ENCODE measurements at regions not wholly inside any gene's neighbourhood (a gene's known extent, or its start where the extent isn't known, plus 50 kb on each side); places are given as distances from the start of the nearest gene placed in this dataset.

DNA sequence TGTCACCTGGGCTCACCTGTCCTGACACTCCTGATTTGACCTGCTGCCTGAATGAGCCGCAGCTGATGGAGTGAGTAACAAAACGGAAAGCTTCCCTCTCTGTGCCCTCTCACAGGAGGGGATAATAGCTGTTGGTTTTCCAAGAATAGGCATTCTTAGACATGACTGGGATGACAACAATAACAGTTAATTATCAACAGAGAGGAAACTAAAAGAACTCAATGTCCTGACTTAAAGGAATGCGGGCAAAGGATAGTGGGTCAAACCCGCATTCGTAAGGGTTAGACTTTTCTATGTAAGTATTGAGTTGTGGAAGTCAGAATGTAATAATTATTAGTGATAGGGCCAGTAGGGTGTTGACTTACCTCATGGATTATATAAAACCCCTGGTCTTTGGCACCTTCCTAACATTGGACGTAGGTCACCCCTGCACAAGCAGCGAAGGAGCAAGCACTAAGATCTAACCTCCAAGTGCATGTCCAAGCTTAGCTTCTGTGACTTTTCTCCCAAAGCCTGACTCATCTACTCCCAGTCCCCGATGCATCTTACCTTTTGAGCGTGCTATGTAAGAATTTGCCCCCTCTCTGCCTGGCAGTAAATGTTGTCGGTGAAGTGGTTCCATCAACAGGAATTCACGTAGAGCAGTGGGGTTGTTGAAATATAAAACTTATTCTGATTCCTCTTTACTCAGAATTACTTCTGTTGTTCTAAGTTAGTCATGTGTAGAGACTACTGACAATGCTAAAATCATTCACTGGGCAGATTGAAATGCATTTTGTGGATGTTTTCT lies 442.3 kb downstream of the FGF9 start:
- no CpG with 5 or more reads among the region's 11 CpGs for WGBS, 2 experiments (ENCODE audit: extremely low coverage in 2 of 2, insufficient read length in 1 of 2)
- Histone ChIP-seq H3K4me3 (ENCODE audit: insufficient read depth, low read depth, low read length) (no peak overlapping the region), H3K79me1 (ENCODE audit: low read depth in 1 of 2, low read length in 2 of 2) (no peaks in the 10 kb centered on the region), H3K9me3 (ENCODE audit: control insufficient read depth, insufficient read depth, low read length) (no peaks in the 10 kb centered on the region), H4K5ac (ENCODE audit: low read depth, low read length) (no peak overlapping the region), H3K56ac (ENCODE audit: extremely low read depth, insufficient read depth, low read length) (no peak overlapping the region), H2AFZ (replicated peaks; ENCODE audit: low read length, poor library complexity) (no peak overlapping the region), H3K18ac (ENCODE audit: low read depth, low read length) (no peak overlapping the region), H3K23ac (ENCODE audit: low read depth, low read length) (no peak overlapping the region), H2AK5ac (ENCODE audit: low read depth, low read length) (no peak overlapping the region), H3K4ac (ENCODE audit: low read depth, low read length) (no peak overlapping the region), H2BK15ac (ENCODE audit: low read depth, low read length) (no peak overlapping the region), H2BK120ac (ENCODE audit: low read depth, low read length) (no peak overlapping the region), H4K20me1 (ENCODE audit: insufficient read depth, low read length) (no peaks in the 10 kb centered on the region), H3K9ac (ENCODE audit: low read depth, low read length) (no peak overlapping the region), H2AK9ac (replicated peaks; ENCODE audit: low read depth, low read length, poor library complexity) (no peak overlapping the region), H3K27ac (ENCODE audit: insufficient read depth, low read length) (no peak overlapping the region), H4K91ac (ENCODE audit: insufficient read depth, low read depth, low read length) (no peak overlapping the region), H3K14ac (replicated peaks; ENCODE audit: low read depth, low read length) (no peak overlapping the region), H2BK20ac (ENCODE audit: low read depth, low read length) (no peak overlapping the region), H3K27me3 (ENCODE audit: control insufficient read depth, insufficient read depth, low read length) (no peaks in the 10 kb centered on the region; the same call in 1 of the 2 replicates), H2BK5ac (ENCODE audit: low read depth, low read length, poor library complexity, severe bottlenecking) (no peak overlapping the region), H3K4me2 (ENCODE audit: low read depth, low read length) (no peak overlapping the region), H3K4me1 (ENCODE audit: control insufficient read depth, insufficient read depth, low read length) (peaks cover 6% of the 10 kb centered on the region), H3K36me3 (ENCODE audit: control insufficient read depth, insufficient read depth, low read length) (no peaks in the 10 kb centered on the region), H4K8ac (ENCODE audit: low read depth in 2 of 2, low read length in 2 of 2) (no peak overlapping the region), H3K9me1 (ENCODE audit: insufficient read depth, low read length) (no peaks in the 10 kb centered on the region)
- intact Hi-C loops (cut with micrococcal nuclease) = no loop called here
- DNase-seq (no peak), ATAC-seq (ENCODE audit: low read depth) (no peak)
- TF ChIP-seq SMC3 (IDR thresholded peaks at IDR 0.05; ENCODE audit: low read depth, low read length) = no peak
- TF ChIP-seq NFE2L2 (IDR thresholded peaks at IDR 0.05; ENCODE audit: low read depth, low read length) = no peak
- TF ChIP-seq RFX5 (IDR thresholded peaks at IDR 0.05; ENCODE audit: low read depth, low read length) = no peak
- TF ChIP-seq BHLHE40 (IDR thresholded peaks at IDR 0.05; ENCODE audit: low read depth, low read length) = no peak
- TF ChIP-seq MAFK (IDR thresholded peaks at IDR 0.05; ENCODE audit: low read depth, low read length) = no peak
- no peak for TF ChIP-seq RCOR1 (IDR thresholded peaks at IDR 0.05; ENCODE audit: insufficient replicate concordance, low read length)
- TF ChIP-seq MAZ (IDR thresholded peaks at IDR 0.05; ENCODE audit: borderline replicate concordance, low read depth, low read length) = no peak
- TF ChIP-seq, protein P1, sequence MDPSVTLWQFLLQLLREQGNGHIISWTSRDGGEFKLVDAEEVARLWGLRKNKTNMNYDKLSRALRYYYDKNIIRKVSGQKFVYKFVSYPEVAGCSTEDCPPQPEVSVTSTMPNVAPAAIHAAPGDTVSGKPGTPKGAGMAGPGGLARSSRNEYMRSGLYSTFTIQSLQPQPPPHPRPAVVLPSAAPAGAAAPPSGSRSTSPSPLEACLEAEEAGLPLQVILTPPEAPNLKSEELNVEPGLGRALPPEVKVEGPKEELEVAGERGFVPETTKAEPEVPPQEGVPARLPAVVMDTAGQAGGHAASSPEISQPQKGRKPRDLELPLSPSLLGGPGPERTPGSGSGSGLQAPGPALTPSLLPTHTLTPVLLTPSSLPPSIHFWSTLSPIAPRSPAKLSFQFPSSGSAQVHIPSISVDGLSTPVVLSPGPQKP (IDR thresholded peaks at IDR 0.05; ENCODE audit: borderline replicate concordance, low read depth, low read length) = no peak
- ChIA-PET POLR2A (ENCODE audit: unreplicated experiment) (no interaction called here), CTCF (no interaction called here)
- dilution Hi-C loops (cut with HindIII; ENCODE audit: low sequenced_read_pairs, unreplicated experiment) = no loop called here
- in situ Hi-C loops (cut with MboI; ENCODE audit: low sequenced_read_pairs) = no loop called here
- BruUV-seq (replicated peaks) = no TSS peak
